Adrenal gland (tissue), 9 donors: ENCODE measurements at regions not wholly inside any gene's neighbourhood (a gene's known extent, or its start where the extent isn't known, plus 50 kb on each side); places are given as distances from the start of the nearest gene placed in this dataset.

ENCODE experiments used
- DNase-seq, 7 donors: peaks; one replicate each; pipeline ENCODE4 v3.0.0-alpha.2; 2019 to 2020
- H3K27ac ChIP-seq, 5 donors: fragments of 200-600 bp; sonication (generic) in 4 of 5; 1 replicate in 3 of 5; 2 replicates in 2 of 5; pipeline versions ENCODE4 v1.5.1 to v1.8.0; 2016 to 2020; ENCODE audit warnings: mild to moderate bottlenecking in 1 of 5
- H3K27me3 ChIP-seq: fragments of 200-600 bp; 2 replicates; pipeline ENCODE4 v1.8.0; 2021
- H3K36me3 ChIP-seq, 2 donors: fragments of 200-600 bp; replicated peaks in 1 of 2; 1 replicate in 1 of 2; 2 replicates in 1 of 2; pipeline versions ENCODE4 v1.5.1 to v1.8.0; 2018 to 2022
- H3K4me1 ChIP-seq, 2 donors: fragments of 200-600 bp; replicated peaks in 1 of 2; 1 replicate in 1 of 2; 2 replicates in 1 of 2; pipeline versions ENCODE4 v1.5.1 to v1.8.0; 2018 to 2021
- H3K4me3 ChIP-seq, 4 donors: fragments of 200-600 bp; sonication (generic) in 3 of 4; one replicate each; pipeline ENCODE4 v1.5.1; 2016 to 2018
- H3K9me3 ChIP-seq, 3 donors: fragments of 200-600 bp; sonication (generic) in 1 of 3; replicated peaks in 1 of 3; 1 replicate in 2 of 3; 2 replicates in 1 of 3; pipeline versions ENCODE4 v1.5.1 to v1.8.0; 2016 to 2021
- CTCF ChIP-seq, 6 experiments: fragments of 450-650 bp in 4 of 6; fragments of 200-600 bp in 2 of 6; sonication (generic) in 1 of 6; IDR thresholded peaks; 1 replicate in 5 of 6; 2 replicates in 1 of 6; pipeline versions ENCODE4 v1.5.1 to v1.8.0; 2016 to 2021; ENCODE audit warnings: antibody characterized with exemption in 6 of 6, mild to moderate bottlenecking in 2 of 6, moderate library complexity in 1 of 6
- POLR2A ChIP-seq, 2 donors: fragments of 450-650 bp; IDR thresholded peaks; one replicate each; pipeline ENCODE4 v1.6.1; 2017; ENCODE audit warnings: antibody characterized with exemption in 2 of 2, mild to moderate bottlenecking in 2 of 2, moderate library complexity in 1 of 2
- WGBS, 4 donors: extraction: QIAGEN DNeasy Blood & Tissue Kit in 2 of 4; methylation state at CpG; one replicate each; pipeline versions ENCODE4 v1.1.5 to v1.1.7; 2013 to 2017; 5-methylcytosine and 5-hydroxymethylcytosine counted together
- intact Hi-C, 2 donors: fragments of 100-400 bp; cut with DNase I; formaldehyde crosslinking; loops; one replicate each; pipeline versions ENCODE4 v1.14.1 to v1.15.0; 2022 to 2023
- donor health status: healthy with polysubstance abuse.
- donor health status: Bipolar disorder and iron deficiency.
- donor health status: DM: yes; HTN: yes; CAD: no.
- donor health status: DM: no; HTN: no; CAD: no.
- donor health status: DM: no; HTN: no; CAD: no.

GRCh38 chr2:195579776-195580555, 77.1 kb upstream of the SLC39A10 start:
- Histone ChIP-seq H3K27ac (no peak overlapping the region), H3K27me3 (no peaks in the 10 kb centered on the region), H3K36me3 (no peaks in the 10 kb centered on the region), H3K4me1 (peaks cover 8 to 20% of the 10 kb centered on the region in 2 donors), H3K4me3 (no peak overlapping the region), H3K9me3 (no peaks in the 10 kb centered on the region)
- intact Hi-C loops, result no loop called here
- 36 to 71% (median 66%) methylated on average over 2 of the region's 2 CpGs for WGBS, 4 donors
- no peak for TF ChIP-seq CTCF (IDR thresholded peaks at IDR 0.05)
- no peak for TF ChIP-seq POLR2A (IDR thresholded peaks at IDR 0.05)
- DNase-seq, result no peak

- TF ChIP-seq POLR2A (IDR thresholded peaks at IDR 0.05), result no peak
- no peak for TF ChIP-seq CTCF (IDR thresholded peaks at IDR 0.05)
- DNase-seq, result no peak
- intact Hi-C loops, result no loop called here
- H3K9me3 ChIP-seq, result no peaks in the 10 kb centered on the region
- H3K27ac ChIP-seq, result no peak overlapping the region
- no peaks in the 10 kb centered on the region for H3K36me3 ChIP-seq
- no peaks in the 10 kb centered on the region for H3K27me3 ChIP-seq
- peaks cover 8 to 28% of the 10 kb centered on the region in 2 donors for H3K4me1 ChIP-seq
- H3K4me3 ChIP-seq, result no peak overlapping the region
- 20 to 30% (median 25%) methylated on average over 4 of the region's 4 CpGs for WGBS, 4 donors
Measured at GRCh38 chr2:195575879-195576401, 81.1 kb upstream of the SLC39A10 start.

GRCh38 chr2:195575016-195575415, 82.0 kb upstream of the SLC39A10 start:
- no peak for DNase-seq
- Histone ChIP-seq H3K36me3 (no peaks in the 10 kb centered on the region), H3K27me3 (no peaks in the 10 kb centered on the region), H3K4me3 (no peak overlapping the region), H3K27ac (peak overlapping the region in 1 of 5 donors; percentile 4), H3K9me3 (no peaks in the 10 kb centered on the region), H3K4me1 (peaks cover 8 to 28% of the 10 kb centered on the region in 2 donors)
- TF ChIP-seq POLR2A (IDR thresholded peaks at IDR 0.05) (no peak), CTCF (IDR thresholded peaks at IDR 0.05) (no peak)
- intact Hi-C loops, result no loop called here
- 65 to 89% (median 87%) methylated on average over 2 of the region's 2 CpGs for WGBS, 4 donors

GRCh38 chr2:195574312-195574711, 82.7 kb upstream of the SLC39A10 start:
- WGBS, 4 donors, result 81 to 88% (median 83%) methylated on average over 3 of the region's 3 CpGs
- intact Hi-C loops, result no loop called here
- no peaks in the 10 kb centered on the region for H3K36me3 ChIP-seq
- peaks cover 8 to 21% of the 10 kb centered on the region in 2 donors for H3K4me1 ChIP-seq
- no peak overlapping the region for H3K4me3 ChIP-seq
- H3K9me3 ChIP-seq, result no peaks in the 10 kb centered on the region
- peak overlapping the region in 1 of 5 donors; percentile 11 for H3K27ac ChIP-seq
- TF ChIP-seq POLR2A (IDR thresholded peaks at IDR 0.05) (no peak), CTCF (IDR thresholded peaks at IDR 0.05) (no peak)
- no peaks in the 10 kb centered on the region for H3K27me3 ChIP-seq
- DNase-seq, result no peak
